Activated CD4-positive, alpha-beta T cell treated with anti-CD3 and anti-CD28 coated beads, Interleukin-2, amount 10 ng/mL, durations not matched to agents 7 days and 5 days (primary cell): ENCODE measurements at regions not wholly inside any gene's neighbourhood (a gene's known extent, or its start where the extent isn't known, plus 50 kb on each side); places are given as distances from the start of the nearest gene placed in this dataset.

Experiments used
- CTCF ChIA-PET: fragments of 350-600 bp; sonication (Branson Sonifier 250); formaldehyde crosslinking; loops from one replicate; lab custom pipeline; 2021; ENCODE audit warnings: antibody characterized with exemption; lab: Charles Lee
- POLR2A ChIA-PET: fragments of 350-600 bp; sonication (Branson Sonifier 250); formaldehyde crosslinking; loops from one replicate; lab custom pipeline; 2021; ENCODE audit warnings: antibody characterized with exemption; lab: Charles Lee
- DNase-seq: peaks from one replicate; pipeline ENCODE4 v3.0.0-alpha.2; 2020
- H3K27ac Mint-ChIP-seq: one replicate; pipeline ENCODE4 v1.8.0; 2021; ENCODE audit warnings: mild to moderate bottlenecking, moderate library complexity, mixed read lengths
- H3K27me3 Mint-ChIP-seq: one replicate; pipeline ENCODE4 v1.8.0; 2021; ENCODE audit warnings: mixed read lengths
- H3K36me3 Mint-ChIP-seq: one replicate; pipeline ENCODE4 v1.8.0; 2021; ENCODE audit warnings: low read depth, mixed read lengths
- H3K4me1 Mint-ChIP-seq: one replicate; pipeline ENCODE4 v1.8.0; 2021; ENCODE audit warnings: mixed read lengths
- H3K4me3 Mint-ChIP-seq: one replicate; pipeline ENCODE4 v1.8.0; 2021; ENCODE audit warnings: mild to moderate bottlenecking, moderate library complexity, mixed read lengths
- H3K9me3 Mint-ChIP-seq: one replicate; pipeline ENCODE4 v1.8.0; 2021; ENCODE audit warnings: mixed read lengths

- no peak overlapping the region for H3K4me3 Mint-ChIP-seq
- H3K36me3 Mint-ChIP-seq: no peaks in the 10 kb centered on the region
- ChIA-PET CTCF (no interaction called here), POLR2A (no interaction called here)
- H3K27ac Mint-ChIP-seq: no peak overlapping the region
- peaks cover 11% of the 10 kb centered on the region for H3K9me3 Mint-ChIP-seq
- no peaks in the 10 kb centered on the region for H3K27me3 Mint-ChIP-seq
- H3K4me1 Mint-ChIP-seq: no peaks in the 10 kb centered on the region
- DNase-seq: no peak
These were observed 238.5 kb upstream of the BOD1L1 start for GRCh38 chr4:13865871-13866669.

GRCh38 chr4:13866881-13867280 is 239.4 kb upstream of the BOD1L1 start:
- no peak for DNase-seq
- Mint-ChIP-seq H3K36me3 (no peaks in the 10 kb centered on the region), H3K27ac (no peak overlapping the region), H3K4me1 (no peaks in the 10 kb centered on the region), H3K9me3 (peaks cover 12% of the 10 kb centered on the region), H3K27me3 (no peaks in the 10 kb centered on the region), H3K4me3 (no peak overlapping the region)
- ChIA-PET CTCF (no interaction called here), POLR2A (no interaction called here)

GRCh38 chr4:13872155-13872554 is 244.6 kb upstream of the BOD1L1 start:
- no peaks in the 10 kb centered on the region for H3K36me3 Mint-ChIP-seq
- peaks cover 6% of the 10 kb centered on the region for H3K9me3 Mint-ChIP-seq
- no peaks in the 10 kb centered on the region for H3K4me1 Mint-ChIP-seq
- no peak for DNase-seq
- H3K27ac Mint-ChIP-seq: no peak overlapping the region
- no peaks in the 10 kb centered on the region for H3K27me3 Mint-ChIP-seq
- H3K4me3 Mint-ChIP-seq: no peak overlapping the region
- ChIA-PET POLR2A (no interaction called here), CTCF (no interaction called here)

- H3K36me3 Mint-ChIP-seq: no peaks in the 10 kb centered on the region
- H3K4me1 Mint-ChIP-seq: no peaks in the 10 kb centered on the region
- no peak overlapping the region for H3K27ac Mint-ChIP-seq
- ChIA-PET CTCF (no interaction called here), POLR2A (no interaction called here)
- peaks cover 3% of the 10 kb centered on the region for H3K9me3 Mint-ChIP-seq
- DNase-seq: no peak
- no peaks in the 10 kb centered on the region for H3K27me3 Mint-ChIP-seq
- no peak overlapping the region for H3K4me3 Mint-ChIP-seq
These were observed 245.4 kb upstream of the BOD1L1 start for GRCh38 chr4:13872955-13873354.

- no peak overlapping the region for H3K27ac Mint-ChIP-seq
- ChIA-PET CTCF (no interaction called here), POLR2A (no interaction called here)
- DNase-seq: no peak
- peaks cover 2% of the 10 kb centered on the region for H3K9me3 Mint-ChIP-seq
- no peaks in the 10 kb centered on the region for H3K27me3 Mint-ChIP-seq
- H3K36me3 Mint-ChIP-seq: no peaks in the 10 kb centered on the region
- no peak overlapping the region for H3K4me3 Mint-ChIP-seq
- no peaks in the 10 kb centered on the region for H3K4me1 Mint-ChIP-seq
These were observed 247.7 kb upstream of the BOD1L1 start for GRCh38 chr4:13875181-13875580.

- Mint-ChIP-seq H3K4me1 (no peaks in the 10 kb centered on the region), H3K36me3 (no peaks in the 10 kb centered on the region), H3K9me3 (no peaks in the 10 kb centered on the region), H3K27ac (no peak overlapping the region), H3K27me3 (no peaks in the 10 kb centered on the region), H3K4me3 (no peak overlapping the region)
- POLR2A ChIA-PET: no interaction called here
- CTCF ChIA-PET: no interaction called here
- DNase-seq: no peak
These were observed 248.6 kb upstream of the BOD1L1 start for GRCh38 chr4:13876131-13876530.

GRCh38 chr4:13876940-13877339 is 249.4 kb upstream of the BOD1L1 start:
- POLR2A ChIA-PET: no interaction called here
- Mint-ChIP-seq H3K9me3 (no peaks in the 10 kb centered on the region), H3K27ac (no peak overlapping the region), H3K36me3 (no peaks in the 10 kb centered on the region), H3K4me3 (no peak overlapping the region), H3K27me3 (no peaks in the 10 kb centered on the region), H3K4me1 (no peaks in the 10 kb centered on the region)
- DNase-seq: no peak
- CTCF ChIA-PET: no interaction called here

GRCh38 chr4:13877626-13878025 is 250.1 kb upstream of the BOD1L1 start:
- H3K36me3 Mint-ChIP-seq: no peaks in the 10 kb centered on the region
- no peaks in the 10 kb centered on the region for H3K4me1 Mint-ChIP-seq
- H3K4me3 Mint-ChIP-seq: no peak overlapping the region
- DNase-seq: no peak
- H3K27me3 Mint-ChIP-seq: no peaks in the 10 kb centered on the region
- no peak overlapping the region for H3K27ac Mint-ChIP-seq
- H3K9me3 Mint-ChIP-seq: no peaks in the 10 kb centered on the region
- POLR2A ChIA-PET: no interaction called here
- CTCF ChIA-PET: no interaction called here

GRCh38 chr4:13881892-13882291 is 254.4 kb upstream of the BOD1L1 start:
- POLR2A ChIA-PET: no interaction called here
- CTCF ChIA-PET: no interaction called here
- Mint-ChIP-seq H3K4me3 (no peak overlapping the region), H3K4me1 (no peaks in the 10 kb centered on the region), H3K27ac (no peak overlapping the region), H3K27me3 (no peaks in the 10 kb centered on the region), H3K9me3 (no peaks in the 10 kb centered on the region), H3K36me3 (no peaks in the 10 kb centered on the region)
- no peak for DNase-seq

- no peaks in the 10 kb centered on the region for H3K9me3 Mint-ChIP-seq
- no peak overlapping the region for H3K27ac Mint-ChIP-seq
- no peak for DNase-seq
- POLR2A ChIA-PET: no interaction called here
- no peaks in the 10 kb centered on the region for H3K4me1 Mint-ChIP-seq
- H3K27me3 Mint-ChIP-seq: no peaks in the 10 kb centered on the region
- no peak overlapping the region for H3K4me3 Mint-ChIP-seq
- CTCF ChIA-PET: no interaction called here
- H3K36me3 Mint-ChIP-seq: no peaks in the 10 kb centered on the region
These were observed 259.5 kb upstream of the BOD1L1 start for GRCh38 chr4:13887010-13887409.

GRCh38 chr4:13888112-13888511 is 260.6 kb upstream of the BOD1L1 start:
- H3K27me3 Mint-ChIP-seq: no peaks in the 10 kb centered on the region
- ChIA-PET CTCF (no interaction called here), POLR2A (no interaction called here)
- no peak overlapping the region for H3K27ac Mint-ChIP-seq
- H3K4me1 Mint-ChIP-seq: no peaks in the 10 kb centered on the region
- no peak overlapping the region for H3K4me3 Mint-ChIP-seq
- H3K36me3 Mint-ChIP-seq: no peaks in the 10 kb centered on the region
- DNase-seq: no peak
- H3K9me3 Mint-ChIP-seq: no peaks in the 10 kb centered on the region

GRCh38 chr4:13891544-13891939 is 264.0 kb upstream of the BOD1L1 start:
- no peaks in the 10 kb centered on the region for H3K9me3 Mint-ChIP-seq
- POLR2A ChIA-PET: interaction anchor here (0.5 kb wide), 1 partner anchor 1206 kb away, joined by 4 read pairs; no protein-coding TSS in a partner anchor
- H3K4me3 Mint-ChIP-seq: no peak overlapping the region
- H3K27ac Mint-ChIP-seq: no peak overlapping the region
- no peak for DNase-seq
- H3K27me3 Mint-ChIP-seq: no peaks in the 10 kb centered on the region
- no peaks in the 10 kb centered on the region for H3K4me1 Mint-ChIP-seq
- no peaks in the 10 kb centered on the region for H3K36me3 Mint-ChIP-seq
- CTCF ChIA-PET: no interaction called here

- POLR2A ChIA-PET: no interaction called here
- Mint-ChIP-seq H3K36me3 (no peaks in the 10 kb centered on the region), H3K27me3 (no peaks in the 10 kb centered on the region), H3K4me3 (no peak overlapping the region), H3K4me1 (no peaks in the 10 kb centered on the region), H3K9me3 (no peaks in the 10 kb centered on the region), H3K27ac (no peak overlapping the region)
- CTCF ChIA-PET: no interaction called here
- DNase-seq: no peak
These were observed 265.2 kb upstream of the BOD1L1 start for GRCh38 chr4:13892739-13893105.

GRCh38 chr4:13893211-13893610 is 265.7 kb upstream of the BOD1L1 start:
- ChIA-PET POLR2A (no interaction called here), CTCF (no interaction called here)

More at GRCh38 chr4:13893211-13893610, 265.7 kb upstream of the BOD1L1 start:
- no peak overlapping the region for H3K27ac Mint-ChIP-seq
- H3K4me3 Mint-ChIP-seq: no peak overlapping the region
- no peak for DNase-seq
- H3K4me1 Mint-ChIP-seq: no peaks in the 10 kb centered on the region
- H3K9me3 Mint-ChIP-seq: no peaks in the 10 kb centered on the region
- no peaks in the 10 kb centered on the region for H3K27me3 Mint-ChIP-seq
- no peaks in the 10 kb centered on the region for H3K36me3 Mint-ChIP-seq
